ENCODE measurements at regions not wholly inside any gene's neighbourhood (a gene's known extent, or its start where the extent isn't known, plus 50 kb on each side); places are given as distances from the start of the nearest gene placed in this dataset.
"Not testable (repeated sequence)": the region's sequence is repeated elsewhere in the genome, so short reads cannot be mapped to it uniquely, and the experiment has no call there.

DNA sequence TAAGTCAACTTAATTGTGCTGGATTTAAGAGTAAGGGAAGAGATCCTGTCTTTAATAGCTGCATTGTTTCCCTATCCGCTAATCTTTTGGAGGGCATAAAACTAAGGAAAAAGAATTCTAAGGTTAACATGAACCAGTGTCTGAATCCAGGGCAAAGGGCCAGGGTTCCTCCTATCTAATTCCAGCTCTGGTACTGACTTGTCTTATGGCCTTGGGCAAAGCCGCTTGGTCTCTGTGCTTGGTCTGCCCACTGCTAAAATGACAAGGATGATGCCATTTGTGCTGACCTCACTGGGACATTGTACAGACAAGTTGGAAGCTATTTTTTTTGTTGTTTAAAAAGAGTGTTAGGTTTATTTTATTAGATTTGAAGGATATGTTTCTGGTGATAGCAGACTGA, 334.7 kb upstream of the PIK3R1 start:
- no peak for DNase-seq (ENCODE audit: low read depth)
- in situ Hi-C loops (cut with HindIII; ENCODE audit: low pct_unique_long_range_greater_than_20kb, low sequenced_read_pairs), result no loop called here

GRCh38 chr5:67880511-67880805, 335.1 kb upstream of the PIK3R1 start:
- DNase-seq (ENCODE audit: low read depth), result no peak
- in situ Hi-C loops (cut with HindIII; ENCODE audit: low pct_unique_long_range_greater_than_20kb, low sequenced_read_pairs), result no loop called here

GRCh38 chr5:67879620-67880510, 335.7 kb upstream of the PIK3R1 start:
- no peak for DNase-seq (ENCODE audit: low read depth)
- in situ Hi-C loops (cut with HindIII; ENCODE audit: low pct_unique_long_range_greater_than_20kb, low sequenced_read_pairs), result no loop called here

DNA sequence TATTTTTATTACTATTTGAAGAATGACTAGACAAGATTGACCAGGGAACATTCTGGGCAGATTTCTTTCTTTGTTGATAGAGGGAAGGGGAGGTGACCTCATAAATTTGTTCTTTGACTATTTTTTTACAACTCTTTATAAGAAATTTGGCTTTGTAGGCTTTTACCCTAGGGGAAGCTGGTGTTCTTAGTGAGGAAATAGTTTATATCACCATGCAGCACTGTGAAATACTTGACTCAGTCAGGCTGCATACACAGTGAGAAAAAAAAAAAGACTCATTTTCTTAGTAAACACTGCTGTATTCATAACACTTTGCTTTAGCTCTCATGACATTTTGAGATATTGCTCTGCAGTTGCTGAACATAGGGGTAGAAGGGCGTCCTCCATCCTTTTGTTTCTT, 336.6 kb upstream of the PIK3R1 start:
- in situ Hi-C loops (cut with HindIII; ENCODE audit: low pct_unique_long_range_greater_than_20kb, low sequenced_read_pairs), result no loop called here
- no peak for DNase-seq (ENCODE audit: low read depth)

- in situ Hi-C loops (cut with HindIII; ENCODE audit: low pct_unique_long_range_greater_than_20kb, low sequenced_read_pairs), result no loop called here
- DNase-seq (ENCODE audit: low read depth), result no peak
Observed at GRCh38 chr5:67876371-67876770, 339.2 kb upstream of the PIK3R1 start.

DNA sequence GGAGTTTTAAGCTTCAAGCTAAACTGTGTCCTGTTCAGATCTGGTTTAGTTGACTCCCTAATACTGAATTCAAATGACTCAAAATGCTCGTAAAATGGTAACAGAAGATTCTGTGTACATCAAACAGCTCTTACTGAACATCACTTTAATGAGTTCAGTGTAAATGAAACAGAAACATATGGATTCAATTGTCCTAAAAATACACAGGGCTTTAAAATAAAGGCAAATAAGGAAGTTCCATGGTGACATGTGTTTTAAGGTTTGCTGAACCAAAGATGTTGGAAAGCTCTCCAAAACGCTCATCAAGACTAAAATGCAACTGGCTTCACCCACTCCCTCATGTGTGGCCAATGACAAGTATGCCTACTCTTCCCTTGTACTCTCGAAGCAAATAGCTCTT, 340.0 kb upstream of the PIK3R1 start:
- no peak for DNase-seq (ENCODE audit: low read depth)
- in situ Hi-C loops (cut with HindIII; ENCODE audit: low pct_unique_long_range_greater_than_20kb, low sequenced_read_pairs), result no loop called here

DNA sequence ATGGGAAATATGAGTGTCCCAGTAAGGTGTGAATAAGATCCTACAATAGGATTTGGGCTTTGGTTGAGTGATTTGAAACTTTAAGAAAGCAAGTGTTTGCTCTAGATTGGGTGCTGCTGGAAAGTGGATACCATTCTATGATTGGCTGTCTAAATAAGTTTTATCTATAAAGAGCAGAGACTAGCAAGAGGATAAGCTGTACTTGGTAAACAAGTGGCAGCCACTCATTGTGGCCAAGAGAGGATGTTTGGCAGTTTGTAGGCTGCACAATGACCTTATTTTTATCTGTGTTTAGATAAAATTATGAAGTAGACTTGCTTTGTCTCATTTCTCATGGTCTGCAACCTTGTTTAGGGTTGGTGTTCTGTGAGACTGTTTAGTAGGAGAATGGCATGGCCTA, 341.6 kb upstream of the PIK3R1 start:
- no peak for DNase-seq (ENCODE audit: low read depth)
- in situ Hi-C loops (cut with HindIII; ENCODE audit: low pct_unique_long_range_greater_than_20kb, low sequenced_read_pairs), result no loop called here

- in situ Hi-C loops (cut with HindIII; ENCODE audit: low pct_unique_long_range_greater_than_20kb, low sequenced_read_pairs), result no loop called here
- DNase-seq (ENCODE audit: low read depth), result no peak
Observed at GRCh38 chr5:67870662-67871061, 344.9 kb upstream of the PIK3R1 start.

DNA sequence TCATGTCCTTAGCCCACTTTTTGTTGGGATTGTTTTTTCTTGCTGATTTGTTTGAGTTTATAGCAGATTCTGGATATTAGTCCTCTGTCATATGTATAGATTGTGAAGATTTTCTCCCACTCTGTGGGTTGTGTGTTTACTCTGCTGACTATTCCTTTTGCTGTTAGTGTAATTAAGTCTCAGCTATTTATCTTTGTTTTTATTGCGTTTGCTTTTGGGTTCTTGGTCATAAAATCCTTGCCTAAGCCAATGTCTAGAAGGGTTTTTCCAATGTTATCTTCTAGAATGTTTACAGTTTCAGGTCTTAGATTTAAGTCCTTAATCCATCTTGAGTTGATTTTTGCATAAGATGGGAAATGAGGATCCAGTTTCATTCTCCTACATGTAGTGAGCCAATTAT, 351.2 kb upstream of the PIK3R1 start:
- DNase-seq (ENCODE audit: low read depth); in situ Hi-C loops (cut with HindIII; ENCODE audit: low pct_unique_long_range_greater_than_20kb, low sequenced_read_pairs): not testable (repeated sequence)

GRCh38 chr5:67858471-67859031, 357.0 kb upstream of the PIK3R1 start:
- in situ Hi-C loops (cut with HindIII; ENCODE audit: low pct_unique_long_range_greater_than_20kb, low sequenced_read_pairs), result no loop called here
- DNase-seq (ENCODE audit: low read depth), result no peak

DNA sequence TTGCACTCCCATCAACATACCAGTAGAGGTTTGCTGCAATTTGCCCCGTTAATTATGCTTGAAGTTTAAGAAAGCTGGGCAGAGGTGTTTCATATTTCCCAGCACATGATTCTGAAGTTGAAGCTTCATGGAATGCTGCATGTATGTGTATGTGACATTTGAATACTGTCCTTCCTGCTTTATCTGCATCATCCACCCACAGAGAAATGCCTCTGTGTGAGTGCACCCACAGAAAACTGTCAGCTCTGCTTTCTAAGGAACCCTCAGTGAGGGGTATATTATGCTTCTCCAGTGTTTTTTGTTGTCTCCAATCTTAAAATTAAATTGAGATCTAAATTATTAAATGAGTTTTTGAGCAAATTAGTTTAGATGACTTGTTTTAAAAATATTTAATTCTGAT, 358.1 kb upstream of the PIK3R1 start:
- no peak for DNase-seq (ENCODE audit: low read depth)
- in situ Hi-C loops (cut with HindIII; ENCODE audit: low pct_unique_long_range_greater_than_20kb, low sequenced_read_pairs), result no loop called here

DNA sequence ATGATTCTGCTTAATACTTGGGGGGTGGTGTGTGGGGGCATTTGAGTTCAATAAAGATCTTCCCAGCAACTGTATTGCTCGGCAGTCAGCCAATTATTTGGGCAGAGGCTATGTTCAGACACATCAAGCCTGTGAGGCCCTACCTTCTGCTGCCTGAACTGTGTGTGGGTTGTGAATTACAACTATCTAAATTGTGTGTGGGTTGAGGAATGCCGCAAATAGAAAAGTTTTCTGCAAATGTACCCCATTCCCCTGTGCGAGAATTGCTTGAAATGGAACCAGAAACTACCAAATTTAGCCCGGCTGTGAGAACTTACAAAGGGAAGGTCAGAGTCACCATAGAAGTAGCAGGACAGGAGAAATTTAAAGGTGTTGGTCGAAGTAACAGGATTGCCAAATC, 360.0 kb upstream of the PIK3R1 start:
- in situ Hi-C loops (cut with HindIII; ENCODE audit: low pct_unique_long_range_greater_than_20kb, low sequenced_read_pairs), result no loop called here
- DNase-seq (ENCODE audit: low read depth), result no peak

DNA sequence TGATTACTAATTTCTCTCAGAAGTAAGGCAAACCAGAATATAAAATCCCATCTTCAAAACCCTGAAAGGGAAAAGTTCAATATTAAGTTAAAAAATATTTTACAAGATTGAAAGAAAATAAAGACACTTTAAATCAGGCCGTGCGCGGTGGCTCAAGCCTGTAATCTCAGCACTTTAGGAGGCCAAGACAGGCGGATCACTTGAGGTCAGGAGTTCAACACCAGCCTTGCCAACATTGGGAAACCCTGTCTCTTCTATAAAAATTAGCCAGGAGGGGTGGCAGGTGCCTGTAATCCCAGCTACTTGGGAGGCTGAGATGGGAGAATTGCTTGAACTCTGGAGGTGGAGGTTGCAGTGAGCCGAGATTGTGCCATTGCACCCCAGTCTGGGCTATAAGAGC, 364.6 kb upstream of the PIK3R1 start:
- DNase-seq (ENCODE audit: low read depth); in situ Hi-C loops (cut with HindIII; ENCODE audit: low pct_unique_long_range_greater_than_20kb, low sequenced_read_pairs): not testable (repeated sequence)

- no peak for DNase-seq (ENCODE audit: low read depth)
- in situ Hi-C loops (cut with HindIII; ENCODE audit: low pct_unique_long_range_greater_than_20kb, low sequenced_read_pairs), result no loop called here
Observed at GRCh38 chr5:67844924-67845323, 370.6 kb upstream of the PIK3R1 start.

GRCh38 chr5:67842806-67843205, 372.8 kb upstream of the PIK3R1 start:
- in situ Hi-C loops (cut with HindIII; ENCODE audit: low pct_unique_long_range_greater_than_20kb, low sequenced_read_pairs), result no loop called here

DNA sequence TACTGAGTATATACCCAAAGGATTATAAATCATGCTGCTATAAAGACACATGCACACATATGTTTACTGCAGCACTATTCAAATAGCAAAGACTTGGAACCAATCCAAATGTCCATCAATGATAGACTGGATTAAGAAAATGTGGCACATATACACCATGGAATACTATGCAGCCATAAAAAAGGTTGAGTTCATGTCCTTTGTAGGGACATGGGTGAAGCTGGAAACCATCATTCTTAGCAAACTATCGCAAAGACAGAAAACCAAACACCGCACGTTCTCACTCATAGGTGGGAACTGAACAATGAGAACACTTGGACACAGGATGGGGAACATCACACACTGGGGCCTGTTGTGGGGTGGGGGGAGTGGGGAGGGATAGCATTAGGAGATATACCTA, 378.3 kb upstream of the PIK3R1 start:
- DNase-seq (ENCODE audit: low read depth); in situ Hi-C loops (cut with HindIII; ENCODE audit: low pct_unique_long_range_greater_than_20kb, low sequenced_read_pairs): not testable (repeated sequence)

More at GRCh38 chr5:67842806-67843205, 372.8 kb upstream of the PIK3R1 start:
- DNase-seq (ENCODE audit: low read depth), result no peak

DNA sequence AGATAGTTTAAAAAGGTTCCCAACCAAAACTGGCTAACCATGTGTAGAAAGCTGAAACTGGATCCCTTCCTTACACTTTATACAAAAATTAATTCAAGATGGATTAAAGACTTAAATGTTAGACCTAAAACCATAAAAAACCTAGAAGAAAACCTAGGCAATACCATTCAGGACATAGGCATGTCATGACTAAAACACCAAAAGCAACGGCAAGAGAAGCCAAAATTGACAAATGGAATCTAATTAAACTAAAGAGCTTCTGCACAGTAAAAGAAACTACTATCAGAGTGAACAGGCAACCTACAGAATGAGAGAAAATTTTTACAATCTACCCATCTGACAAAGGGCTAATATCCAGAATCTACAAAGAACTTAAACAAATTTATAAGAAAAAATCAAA, 379.1 kb upstream of the PIK3R1 start:
- DNase-seq (ENCODE audit: low read depth); in situ Hi-C loops (cut with HindIII; ENCODE audit: low pct_unique_long_range_greater_than_20kb, low sequenced_read_pairs): not testable (repeated sequence)

DNA sequence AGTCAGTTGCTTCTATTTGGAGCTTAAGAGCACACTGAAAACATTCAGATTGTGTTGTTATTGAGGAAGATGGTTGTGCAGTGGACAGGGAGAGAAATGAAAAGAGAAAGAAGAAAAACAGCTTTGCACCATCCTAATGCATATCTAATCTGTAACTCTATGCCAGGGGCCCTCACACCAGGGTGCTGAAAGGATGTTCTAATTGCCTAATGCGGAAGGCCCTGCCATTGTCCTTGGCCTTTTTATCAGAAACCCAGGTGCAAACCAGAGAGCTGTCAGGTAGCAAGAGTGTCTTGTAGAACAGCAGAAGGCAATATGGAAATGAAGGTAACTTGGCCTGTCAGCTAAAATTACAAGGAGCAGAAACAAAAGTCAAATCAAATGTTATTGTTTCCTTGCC, 384.5 kb upstream of the PIK3R1 start:
- DNase-seq (ENCODE audit: low read depth), result no peak
- in situ Hi-C loops (cut with HindIII; ENCODE audit: low pct_unique_long_range_greater_than_20kb, low sequenced_read_pairs), result no loop called here

- in situ Hi-C loops (cut with HindIII; ENCODE audit: low pct_unique_long_range_greater_than_20kb, low sequenced_read_pairs), result no loop called here
- DNase-seq (ENCODE audit: low read depth), result no peak
Observed at GRCh38 chr5:67827541-67827940, 388.0 kb upstream of the PIK3R1 start.

- in situ Hi-C loops (cut with HindIII; ENCODE audit: low pct_unique_long_range_greater_than_20kb, low sequenced_read_pairs), result no loop called here
- DNase-seq (ENCODE audit: low read depth), result no peak
Observed at GRCh38 chr5:67824852-67825251, 390.7 kb upstream of the PIK3R1 start.
